Neural cell (in vitro differentiated cells): ENCODE measurements at regions not wholly inside any gene's neighbourhood (a gene's known extent, or its start where the extent isn't known, plus 50 kb on each side); places are given as distances from the start of the nearest gene placed in this dataset.

Experiments
- CTCF ChIP-seq: fragments of 450-650 bp; IDR thresholded peaks from 2 replicates; pipeline ENCODE4 v1.5.1; 2014; ENCODE audit warnings: antibody characterized with exemption, mild to moderate bottlenecking, moderate library complexity; ENCODE audit not compliant: poor library complexity, severe bottlenecking
- POLR2AphosphoS5 ChIP-seq: IDR thresholded peaks from 2 replicates; pipeline ENCODE4 v1.6.1; 2012

GRCh38 chr3:36147934-36148558 is 232.3 kb upstream of the STAC start:
- no peak for TF ChIP-seq POLR2AphosphoS5
- TF ChIP-seq CTCF, result no peak
